Smooth muscle cell (in vitro differentiated cells): ENCODE measurements at regions not wholly inside any gene's neighbourhood (a gene's known extent, or its start where the extent isn't known, plus 50 kb on each side); places are given as distances from the start of the nearest gene placed in this dataset.

Experiments
- DNase-seq: peaks from one replicate; lab custom pipeline; 2025; ENCODE audit not compliant: unreplicated experiment; lab: John Stamatoyannopoulos, UW
- H2AFZ ChIP-seq: fragments of 200-600 bp; sonication (generic); 2 replicates; pipeline ENCODE4 v1.6.0; 2016; ENCODE audit warnings: antibody characterized with exemption, low read depth, mild to moderate bottlenecking
- H3F3A ChIP-seq: fragments of 200-600 bp; sonication (generic); 2 replicates; pipeline ENCODE4 v1.6.0; 2017; ENCODE audit warnings: antibody characterized with exemption, low read depth
- H3K27ac ChIP-seq: fragments of 200-600 bp; sonication (generic); 2 replicates; pipeline ENCODE4 v1.5.1; 2016; ENCODE audit warnings: low read depth, mild to moderate bottlenecking
- H3K27me3 ChIP-seq: fragments of 200-600 bp; sonication (generic); 2 replicates; pipeline ENCODE4 v1.6.1; 2016; ENCODE audit warnings: low read depth, mild to moderate bottlenecking
- H3K36me3 ChIP-seq: fragments of 200-600 bp; sonication (generic); 2 replicates; pipeline ENCODE4 v1.5.1; 2016; ENCODE audit warnings: low read depth
- H3K4me1 ChIP-seq: fragments of 200-600 bp; sonication (generic); 2 replicates; pipeline ENCODE4 v1.5.1; 2016; ENCODE audit warnings: low read depth
- H3K4me2 ChIP-seq: fragments of 200-600 bp; sonication (generic); 2 replicates; pipeline ENCODE4 v1.6.0; 2016; ENCODE audit warnings: mild to moderate bottlenecking
- H3K4me3 ChIP-seq: fragments of 200-600 bp; sonication (generic); 2 replicates; pipeline ENCODE4 v1.5.1; 2016; ENCODE audit warnings: mild to moderate bottlenecking
- H3K79me2 ChIP-seq: fragments of 200-600 bp; sonication (generic); 2 replicates; pipeline ENCODE4 v1.6.0; 2016; ENCODE audit warnings: low read depth, mild to moderate bottlenecking
- H3K9ac ChIP-seq: fragments of 200-600 bp; sonication (generic); 2 replicates; pipeline ENCODE4 v1.6.0; 2016; ENCODE audit warnings: low read depth
- H3K9me3 ChIP-seq: fragments of 200-600 bp; sonication (generic); replicated peaks from 2 replicates; pipeline ENCODE4 v1.5.1; 2016; ENCODE audit warnings: low read depth
- H4K20me1 ChIP-seq: fragments of 200-600 bp; sonication (generic); 2 replicates; pipeline ENCODE4 v1.6.0; 2016; ENCODE audit warnings: low read depth
- CTCF ChIP-seq: fragments of 200-600 bp; sonication (generic); IDR thresholded peaks from 2 replicates; pipeline ENCODE4 v1.5.1; 2017; ENCODE audit warnings: borderline replicate concordance, mild to moderate bottlenecking, antibody characterized with exemption; ENCODE audit not compliant: insufficient read depth, poor library complexity, severe bottlenecking
- WGBS: methylation state at CpG from one replicate; pipeline ENCODE4 v1.1.7; 2016; ENCODE audit warnings: low lambda C conversion rate; 5-methylcytosine and 5-hydroxymethylcytosine counted together

- 80% methylated on average over 1 of the region's 1 CpG for WGBS
- H3K27ac ChIP-seq: no peak overlapping the region
- H3K36me3 ChIP-seq: no peaks in the 10 kb centered on the region
- no peaks in the 10 kb centered on the region for H3K9me3 ChIP-seq
- no peaks in the 10 kb centered on the region for H3K79me2 ChIP-seq
- H3K4me3 ChIP-seq: no peak overlapping the region
- no peak for TF ChIP-seq CTCF
- no peaks in the 10 kb centered on the region for H4K20me1 ChIP-seq
- H3F3A ChIP-seq: no peaks in the 10 kb centered on the region
- H3K9ac ChIP-seq: no peak overlapping the region
- no peak for DNase-seq
- no peak overlapping the region for H2AFZ ChIP-seq
- peaks cover 5% of the 10 kb centered on the region for H3K4me1 ChIP-seq
- no peak overlapping the region for H3K4me2 ChIP-seq
- H3K27me3 ChIP-seq: no peaks in the 10 kb centered on the region
These were observed 380.1 kb upstream of the TUSC1 start for GRCh38 chr9:26058111-26058895.

GRCh38 chr9:26057050-26057449 lies 378.8 kb upstream of the TUSC1 start:
- no peaks in the 10 kb centered on the region for H3K9me3 ChIP-seq
- no peaks in the 10 kb centered on the region for H4K20me1 ChIP-seq
- H3K4me1 ChIP-seq: peaks cover 3% of the 10 kb centered on the region
- no peak overlapping the region for H3K27ac ChIP-seq
- H3K36me3 ChIP-seq: no peaks in the 10 kb centered on the region
- TF ChIP-seq CTCF: no peak
- no peak overlapping the region for H3K4me2 ChIP-seq
- H3K4me3 ChIP-seq: no peak overlapping the region
- H3K27me3 ChIP-seq: no peaks in the 10 kb centered on the region
- no peak overlapping the region for H2AFZ ChIP-seq
- WGBS: 42% methylated on average over 3 of the region's 3 CpGs
- no peaks in the 10 kb centered on the region for H3F3A ChIP-seq
- no peaks in the 10 kb centered on the region for H3K79me2 ChIP-seq
- no peak for DNase-seq
- H3K9ac ChIP-seq: no peak overlapping the region

GRCh38 chr9:26054600-26055520 lies 376.6 kb upstream of the TUSC1 start:
- Histone ChIP-seq H3K27me3 (no peaks in the 10 kb centered on the region), H3F3A (no peaks in the 10 kb centered on the region), H4K20me1 (no peaks in the 10 kb centered on the region), H2AFZ (no peak overlapping the region), H3K4me1 (no peaks in the 10 kb centered on the region), H3K9ac (no peak overlapping the region), H3K79me2 (no peaks in the 10 kb centered on the region), H3K27ac (no peak overlapping the region), H3K9me3 (no peaks in the 10 kb centered on the region), H3K36me3 (no peaks in the 10 kb centered on the region), H3K4me2 (no peak overlapping the region), H3K4me3 (no peak overlapping the region)
- DNase-seq: no peak
- no peak for TF ChIP-seq CTCF
- WGBS: 83% methylated on average over 4 of the region's 4 CpGs
